Sigmoid colon (tissue), 4 donors: ENCODE measurements at regions not wholly inside any gene's neighbourhood (a gene's known extent, or its start where the extent isn't known, plus 50 kb on each side); places are given as distances from the start of the nearest gene placed in this dataset.

ENCODE experiments used
- CTCF ChIP-seq, 4 experiments: fragments of 450-650 bp in 3 of 4; fragments of 200-600 bp in 1 of 4; IDR thresholded peaks; one replicate each; pipeline ENCODE4 v1.5.1; 2016 to 2019; ENCODE audit warnings: antibody characterized with exemption in 4 of 4, mild to moderate bottlenecking in 3 of 4, moderate library complexity in 2 of 4
- POLR2AphosphoS5 ChIP-seq, 4 donors: sonication (generic); formaldehyde crosslinking; IDR thresholded peaks; one replicate each; pipeline ENCODE4 v1.6.1; 2017; ENCODE audit warnings: antibody characterized with exemption in 4 of 4

GRCh38 chr5:124462751-124463150 is 283.7 kb downstream of the ZNF608 start:
- TF ChIP-seq CTCF (IDR thresholded peaks at IDR 0.05) (no peak), POLR2AphosphoS5 (IDR thresholded peaks at IDR 0.05) (no peak)
